HG03378 (cell line): ENCODE measurements at regions not wholly inside any gene's neighbourhood (a gene's known extent, or its start where the extent isn't known, plus 50 kb on each side); places are given as distances from the start of the nearest gene placed in this dataset.
"Not testable (repeated sequence)": the region's sequence is repeated elsewhere in the genome, so short reads cannot be mapped to it uniquely, and the experiment has no call there.

Experiments used
- ATAC-seq: cut with Tn5 transposase; IDR thresholded peaks from one replicate; pipeline ENCODE4 v1.9.1; 2021; ENCODE audit warnings: mild to moderate bottlenecking, moderate library complexity; ENCODE audit not compliant: unreplicated experiment

DNA sequence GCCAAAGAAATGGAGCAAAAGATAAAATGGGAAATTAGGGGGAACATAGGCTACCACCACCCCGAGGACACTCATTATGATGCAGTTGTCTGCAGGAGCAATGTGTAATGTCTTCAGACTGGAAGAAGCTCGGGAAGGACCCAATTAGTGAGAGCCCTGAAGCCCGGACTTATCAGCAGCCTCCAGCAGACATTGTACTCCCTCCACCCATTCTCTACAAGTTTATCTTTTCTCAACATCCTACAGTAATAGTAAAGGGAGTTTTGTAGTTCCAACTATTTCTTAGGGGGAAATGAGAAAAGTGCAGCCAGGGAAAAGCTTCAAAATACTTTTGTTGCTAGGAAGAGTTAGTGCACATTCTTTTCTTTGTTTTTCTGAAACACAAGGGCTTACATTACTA, 657.3 kb upstream of the COBL start:
- ATAC-seq, result no peak

DNA sequence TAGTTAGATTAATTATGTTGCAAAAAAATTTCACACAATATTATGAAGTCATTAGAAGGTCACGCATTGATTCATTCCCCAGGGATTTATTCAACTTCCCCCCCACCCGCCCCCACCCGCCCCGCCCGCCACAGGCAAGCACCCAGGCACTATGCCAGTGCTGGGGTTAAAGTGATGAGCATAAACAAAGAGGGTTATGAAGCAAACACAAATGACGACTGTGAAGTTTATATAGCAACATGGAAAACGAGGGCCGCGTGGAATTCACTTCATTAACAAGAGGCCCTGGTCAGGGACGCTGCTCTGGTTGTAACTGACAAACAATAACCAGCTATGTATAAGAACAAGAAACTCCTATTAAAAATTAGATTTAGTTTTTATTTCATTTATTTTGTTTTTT, 656.5 kb upstream of the COBL start:
- no peak for ATAC-seq

DNA sequence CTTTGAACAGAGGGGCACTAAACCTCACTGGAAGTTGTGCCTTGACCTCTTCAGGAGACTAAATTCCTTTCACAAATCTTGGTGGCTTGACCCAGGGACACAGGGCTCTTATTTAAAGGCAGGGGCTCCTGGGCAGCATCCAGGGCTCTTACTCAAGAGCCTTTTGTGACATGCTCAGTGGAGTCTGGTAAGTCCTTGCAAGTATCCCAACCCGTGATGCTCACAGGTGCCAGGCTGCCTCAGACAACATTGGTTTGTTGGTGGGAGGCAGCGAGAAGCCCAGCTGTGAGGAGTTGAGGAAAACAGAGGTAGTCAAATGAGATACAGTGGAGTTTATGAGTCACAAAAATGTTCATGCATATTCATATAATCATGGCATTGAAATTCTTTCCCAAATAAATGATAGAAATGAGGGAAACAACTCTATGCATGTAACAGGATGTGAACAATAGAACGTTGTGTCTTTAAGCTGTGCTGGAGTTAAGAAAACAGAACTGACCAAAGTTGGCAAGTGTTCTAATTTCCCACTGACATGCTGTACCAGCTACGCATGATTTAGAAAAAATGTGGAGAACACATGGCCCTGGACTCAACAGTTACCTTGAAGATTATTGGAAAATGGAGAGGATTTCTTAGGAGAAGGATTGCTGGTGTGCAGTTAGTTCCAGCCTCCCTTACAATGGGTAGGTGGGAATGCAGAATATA, 654.5 kb upstream of the COBL start:
- ATAC-seq, result no peak

DNA sequence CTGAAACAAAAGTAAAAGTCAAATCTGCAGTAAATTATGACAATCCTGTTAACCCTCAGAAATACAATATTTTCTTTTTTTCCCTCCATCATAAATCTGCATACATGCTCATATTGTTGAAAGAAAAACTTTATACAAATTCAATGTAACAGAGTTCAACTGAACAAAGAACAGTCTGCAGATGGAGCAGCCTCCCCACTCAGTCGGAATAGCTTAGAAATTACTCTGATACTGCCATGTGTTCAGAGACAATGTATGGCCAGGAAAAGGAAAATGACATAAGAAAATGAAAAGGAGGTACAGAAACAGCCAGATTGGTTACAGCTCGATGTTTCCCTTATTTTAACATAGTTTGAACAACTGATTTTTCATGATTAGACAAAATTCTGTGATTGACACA, 651.9 kb upstream of the COBL start:
- ATAC-seq, result no peak

DNA sequence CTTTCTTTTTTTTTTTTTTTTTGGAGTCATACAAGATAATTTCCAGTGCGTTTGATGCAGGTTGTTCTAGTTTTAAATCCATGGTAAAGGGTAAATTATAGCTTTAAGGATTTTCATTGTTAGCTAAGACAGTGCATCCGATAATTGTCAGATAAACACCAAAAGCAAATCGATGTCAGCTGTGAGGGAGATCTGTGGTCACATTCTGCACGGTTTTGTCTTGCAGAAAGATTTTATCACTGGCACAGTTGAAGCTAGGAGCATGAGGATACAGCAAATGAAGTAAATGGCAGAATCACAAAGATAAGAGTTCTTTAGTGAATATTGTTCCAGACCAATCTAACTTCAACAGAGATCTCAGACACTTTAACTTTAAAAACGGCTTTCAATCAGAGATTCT, 648.8 kb upstream of the COBL start:
- ATAC-seq, result no peak

DNA sequence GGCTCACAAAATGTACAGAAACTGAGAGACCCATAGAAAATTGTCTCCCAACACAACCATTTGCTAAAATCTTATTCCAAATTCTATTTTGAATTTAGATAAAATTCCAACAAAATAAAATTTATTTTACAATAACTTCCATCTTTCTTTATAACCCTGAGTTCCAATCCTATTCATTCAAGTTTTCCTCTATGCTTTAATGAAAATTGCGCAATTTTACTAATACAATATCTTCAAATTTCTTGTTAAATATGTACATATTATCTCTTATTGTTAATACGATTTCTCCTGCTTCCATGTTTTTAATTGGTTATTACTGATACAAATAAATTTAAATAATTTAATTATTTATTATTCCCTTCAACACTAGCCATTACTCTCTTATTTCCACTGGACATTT, 645.2 kb upstream of the COBL start:
- ATAC-seq, result no peak

DNA sequence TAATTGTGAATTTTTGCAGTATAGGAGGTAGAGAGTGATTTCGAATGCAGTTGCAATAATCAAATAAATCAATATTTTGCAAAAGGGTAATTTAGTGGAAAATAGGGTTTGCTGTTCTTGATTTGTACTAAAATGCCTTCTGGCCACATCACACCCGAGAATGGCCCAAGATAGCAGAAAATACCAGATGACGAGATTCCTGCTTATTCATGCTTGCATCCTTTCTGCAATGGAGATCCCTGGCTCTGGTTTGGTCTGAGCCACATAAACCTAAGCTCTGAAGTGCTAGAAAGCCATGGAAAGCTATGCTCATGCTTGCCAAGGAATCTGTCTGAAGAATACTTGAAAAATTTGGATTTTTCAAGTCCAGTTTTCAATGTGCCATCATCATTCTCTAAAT, 634.2 kb upstream of the COBL start:
- ATAC-seq, result no peak

DNA sequence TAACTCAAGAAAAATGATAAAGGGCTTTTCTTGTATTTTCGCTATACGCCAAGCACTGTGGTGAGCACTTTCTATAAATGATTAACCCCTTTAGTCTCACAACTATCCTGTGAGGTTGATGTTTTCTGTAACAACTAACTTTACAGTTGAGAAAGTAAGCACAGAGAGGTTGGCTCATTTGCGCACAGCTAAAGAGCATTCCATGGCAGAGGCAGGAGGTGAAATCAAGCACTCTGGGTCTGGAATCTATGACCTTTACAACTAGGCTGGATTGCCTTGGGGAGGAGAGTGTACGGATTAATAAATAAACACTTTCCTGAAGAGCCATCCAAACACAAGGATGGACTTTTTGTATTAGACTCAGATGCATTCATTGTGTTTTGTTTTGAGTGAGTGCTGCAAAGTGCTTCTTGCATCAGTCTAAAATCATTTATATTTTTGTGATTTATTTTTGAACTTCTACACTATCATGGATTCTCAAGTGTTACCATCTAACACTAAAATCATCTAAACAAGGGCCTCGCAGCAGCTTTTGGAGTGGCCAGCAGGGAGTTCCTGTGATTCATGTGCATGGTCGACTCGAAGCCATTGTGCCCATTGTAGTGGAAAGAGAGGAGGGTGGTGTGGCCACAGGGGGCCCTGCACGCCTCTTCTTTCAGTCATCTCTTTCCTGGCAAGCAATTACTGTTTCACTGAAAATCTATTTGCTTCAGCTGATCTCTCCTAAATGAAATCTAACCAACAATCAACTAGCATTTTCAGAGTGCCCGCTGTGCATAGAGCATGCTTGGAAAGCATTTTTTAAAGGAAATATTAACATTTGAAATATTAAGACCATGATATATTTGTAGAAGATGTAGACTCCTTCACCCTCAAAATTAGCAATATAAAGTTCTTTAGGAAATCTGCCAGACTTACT, 633.4 kb upstream of the COBL start:
- ATAC-seq, result no peak

DNA sequence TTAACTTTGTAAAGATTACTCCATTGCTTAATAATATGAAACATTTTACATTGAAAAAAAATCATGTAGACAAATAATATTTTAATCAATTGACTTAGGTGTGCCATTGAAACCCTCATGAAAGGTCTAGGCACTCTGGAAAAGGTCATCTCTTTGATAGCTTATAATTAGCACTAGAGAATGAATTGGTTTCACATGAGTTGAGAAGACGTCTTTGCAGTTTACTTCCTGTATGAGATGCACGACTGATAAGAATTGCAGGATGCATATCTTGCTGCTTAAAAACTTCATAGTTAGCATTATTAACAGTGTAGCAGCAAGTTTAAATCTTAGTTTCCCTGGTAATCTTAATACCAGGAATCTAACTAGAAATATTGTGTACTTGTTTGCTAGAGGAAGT, 614.2 kb upstream of the COBL start:
- ATAC-seq, result no peak

DNA sequence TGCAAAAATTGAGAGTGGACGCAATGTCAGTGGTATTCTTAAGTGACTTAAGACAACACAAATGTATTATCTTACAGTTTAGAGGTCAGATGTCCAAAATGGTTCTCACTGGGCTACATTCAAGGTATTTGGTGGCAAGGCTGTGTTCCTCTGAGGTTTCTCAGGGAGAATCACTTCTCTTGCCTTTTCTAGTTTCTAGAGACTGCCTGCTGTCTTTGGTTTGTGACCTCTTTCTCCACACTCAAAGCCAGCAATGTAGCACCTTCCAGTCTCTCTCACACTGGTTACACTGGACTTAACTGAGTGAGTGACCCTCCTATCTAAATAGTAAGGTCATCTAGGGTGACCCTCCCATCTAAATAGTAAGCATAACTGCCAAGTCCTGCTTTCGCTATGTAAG, 613.2 kb upstream of the COBL start:
- no peak for ATAC-seq

DNA sequence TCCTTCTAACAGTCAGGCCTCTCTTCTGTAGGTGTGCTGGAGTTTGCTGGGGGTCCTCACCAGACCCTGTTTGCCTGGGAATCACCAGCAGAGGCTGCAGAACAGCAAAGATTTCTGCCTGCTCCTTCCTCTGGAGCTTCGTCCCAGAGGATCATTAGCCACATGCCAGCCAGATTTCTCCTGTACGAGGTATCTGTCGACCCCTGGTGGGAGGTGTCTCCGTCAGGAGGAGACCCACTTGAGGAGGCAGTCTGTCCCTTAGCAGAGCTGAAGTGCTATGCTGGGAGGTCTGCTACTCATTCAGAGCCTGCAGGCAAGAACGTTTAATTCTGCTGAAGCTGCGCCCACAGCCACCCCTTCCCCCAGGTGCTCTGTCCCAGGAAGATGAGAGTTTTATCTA, 611.1 kb upstream of the COBL start:
- no peak for ATAC-seq

DNA sequence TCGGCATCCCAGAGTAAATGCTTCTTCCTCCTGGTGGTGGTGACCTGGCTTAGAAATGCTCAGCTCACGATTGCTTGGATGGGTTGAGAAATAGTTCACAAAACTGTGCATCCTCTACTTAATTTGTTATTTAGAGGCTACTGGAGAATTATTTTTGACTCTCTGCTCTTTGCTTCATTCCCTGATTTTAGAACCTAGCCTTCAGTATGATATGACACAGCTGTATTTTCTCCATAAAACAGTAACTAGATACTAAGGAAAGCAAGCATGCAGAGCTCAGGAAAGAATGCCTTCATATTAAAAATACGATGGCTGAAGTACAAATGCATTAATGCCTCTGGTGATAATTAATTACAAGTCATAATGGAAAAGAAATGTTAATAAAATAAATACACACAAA, 602.0 kb upstream of the COBL start:
- ATAC-seq, result no peak

DNA sequence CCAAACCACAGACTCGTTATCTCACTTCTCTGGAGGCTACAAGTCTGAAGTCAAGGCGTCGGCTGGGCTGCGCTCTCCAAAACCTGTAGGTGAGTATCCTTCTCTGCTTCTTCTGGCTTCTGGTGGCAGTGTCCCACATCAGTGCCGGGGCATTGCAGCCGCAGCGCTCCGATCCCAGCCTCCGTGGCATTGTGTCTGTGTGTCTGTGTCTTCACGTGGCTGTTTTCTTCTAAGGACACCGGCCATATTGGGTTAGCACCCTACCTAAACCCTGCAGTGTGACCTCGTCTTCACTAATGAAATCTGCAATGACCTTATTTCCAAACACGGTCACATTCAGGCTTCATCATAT, 584.9 kb upstream of the COBL start:
- no peak for ATAC-seq

DNA sequence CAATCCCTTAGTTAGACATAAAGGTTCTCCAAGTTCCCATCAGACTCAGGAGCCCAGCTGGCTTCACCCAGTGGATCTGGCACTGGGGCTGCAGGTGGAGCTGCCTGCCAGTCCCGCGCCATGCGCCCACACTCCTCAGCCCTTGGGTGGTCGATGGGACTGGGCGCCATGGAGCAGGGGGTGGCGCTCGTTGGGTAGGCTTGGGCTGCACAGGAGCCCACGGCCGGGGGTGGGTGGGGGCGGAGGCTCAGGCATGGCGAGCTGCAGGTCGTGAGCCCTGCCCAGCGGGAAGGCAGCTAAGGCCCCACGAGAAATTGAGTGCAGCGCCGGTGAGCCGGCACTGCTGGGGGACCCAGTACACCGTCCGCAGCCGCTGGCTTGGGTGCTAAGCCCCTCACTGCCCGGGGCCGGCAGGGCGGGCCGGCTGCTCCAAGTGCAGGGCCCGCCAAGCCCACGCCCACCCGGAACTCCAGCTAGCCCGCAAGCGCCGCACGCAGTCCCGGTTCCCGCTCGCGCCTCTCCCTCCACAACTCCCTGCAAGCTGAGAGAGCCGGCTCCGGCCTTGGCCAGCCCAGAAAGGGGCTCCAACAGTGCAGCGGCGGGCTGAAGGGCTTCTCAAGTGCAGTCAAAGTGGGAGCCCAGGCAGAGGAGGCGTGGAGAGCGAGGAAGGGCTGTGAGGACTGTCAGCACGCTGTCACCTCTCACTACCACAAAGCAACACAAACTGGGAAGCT, 584.3 kb upstream of the COBL start:
- not testable (repeated sequence) for ATAC-seq

DNA sequence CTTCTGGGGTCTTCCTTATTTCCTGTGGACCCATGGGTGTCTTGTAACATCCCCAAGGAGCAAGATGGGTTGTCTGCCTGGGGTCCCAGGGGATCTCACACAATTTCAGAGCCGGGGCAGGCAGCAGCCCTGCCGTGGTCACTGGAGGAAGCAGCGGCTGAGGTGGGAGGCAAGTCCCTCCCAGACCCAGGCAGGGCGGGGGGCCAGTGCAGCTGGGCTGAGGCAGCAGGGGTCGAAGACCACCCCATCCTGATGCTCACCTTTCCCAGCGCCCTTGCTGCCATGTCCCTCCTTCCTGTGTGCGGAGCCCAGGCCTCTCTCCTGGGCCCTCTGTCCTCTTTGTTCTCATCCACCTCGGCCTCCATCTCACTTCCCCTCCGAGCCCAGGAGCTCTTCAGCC, 583.0 kb upstream of the COBL start:
- ATAC-seq, result no peak

DNA sequence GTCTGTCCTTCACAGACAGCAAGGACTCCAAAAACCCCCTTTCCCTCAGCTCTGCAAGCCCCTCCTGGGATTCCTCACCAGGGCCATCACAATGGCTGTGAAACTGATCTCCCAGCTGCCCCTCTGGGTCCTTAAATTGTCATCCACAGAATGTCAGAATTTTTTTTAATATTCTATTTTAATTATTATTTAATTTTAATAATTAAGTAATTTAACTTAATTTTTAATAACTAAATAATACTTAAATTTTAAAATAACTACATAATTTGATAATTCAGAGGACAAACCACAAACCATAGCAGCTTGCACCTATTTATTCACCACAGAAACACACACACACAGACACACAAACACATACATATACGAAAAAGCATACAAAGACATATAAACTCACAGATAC, 565.8 kb upstream of the COBL start:
- no peak for ATAC-seq

DNA sequence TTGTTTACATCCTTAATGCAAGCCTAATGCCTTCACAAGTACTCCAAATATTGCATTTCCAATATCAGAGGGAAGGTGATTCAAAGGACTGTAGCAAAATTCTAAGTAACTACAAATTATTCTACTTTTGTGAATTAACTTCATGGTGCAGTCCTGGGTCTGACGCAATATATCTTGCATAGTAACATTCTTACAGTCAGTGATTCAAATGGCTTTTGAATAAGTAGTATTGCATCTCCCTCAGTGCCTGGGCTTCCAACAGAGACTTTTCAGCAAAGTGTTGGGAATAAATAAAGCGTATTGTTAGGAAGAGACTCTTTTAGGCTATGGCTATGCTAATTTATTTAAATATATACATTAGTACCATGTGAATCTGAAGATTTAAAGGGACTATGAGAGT, 564.7 kb upstream of the COBL start:
- ATAC-seq, result no peak

DNA sequence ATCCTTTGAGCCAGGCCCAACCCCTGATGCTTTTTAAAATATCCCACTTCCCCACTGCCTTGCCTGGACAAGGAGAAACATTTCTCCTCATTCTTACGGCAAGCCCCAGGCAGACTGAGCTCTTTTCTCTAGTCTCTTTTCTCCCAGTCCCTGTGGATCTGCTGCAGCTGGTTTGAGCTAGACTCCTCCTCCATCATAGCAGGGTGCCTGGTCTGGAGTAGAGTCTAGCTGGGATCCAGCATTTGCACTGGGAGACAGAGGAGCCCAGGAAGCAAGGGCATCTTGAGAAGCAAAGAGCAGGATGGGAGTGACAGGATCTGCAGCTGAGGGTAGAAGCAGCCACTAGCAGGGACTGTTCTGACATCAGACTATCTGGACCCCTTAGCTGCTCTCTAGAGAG, 562.3 kb upstream of the COBL start:
- ATAC-seq, result no peak

DNA sequence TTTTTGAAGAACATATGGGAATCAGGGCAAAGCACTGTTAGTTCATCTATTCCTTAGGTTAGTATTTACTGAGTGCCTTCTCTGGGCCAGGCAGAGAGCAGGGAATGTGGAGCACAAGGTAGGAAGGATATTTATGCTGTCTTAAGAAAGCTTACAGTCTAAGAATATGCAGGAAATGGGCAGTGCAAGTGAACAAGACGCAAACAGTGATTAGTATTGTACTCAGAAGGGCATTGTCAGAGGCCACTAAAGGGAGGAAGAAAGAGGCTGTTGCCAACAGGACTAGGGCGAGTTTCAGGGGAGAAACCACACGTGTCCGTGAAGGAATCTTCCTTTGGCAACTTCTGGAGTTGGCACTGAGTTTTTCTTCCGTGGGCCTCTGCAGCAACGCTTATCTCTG, 552.8 kb upstream of the COBL start:
- ATAC-seq, result no peak

DNA sequence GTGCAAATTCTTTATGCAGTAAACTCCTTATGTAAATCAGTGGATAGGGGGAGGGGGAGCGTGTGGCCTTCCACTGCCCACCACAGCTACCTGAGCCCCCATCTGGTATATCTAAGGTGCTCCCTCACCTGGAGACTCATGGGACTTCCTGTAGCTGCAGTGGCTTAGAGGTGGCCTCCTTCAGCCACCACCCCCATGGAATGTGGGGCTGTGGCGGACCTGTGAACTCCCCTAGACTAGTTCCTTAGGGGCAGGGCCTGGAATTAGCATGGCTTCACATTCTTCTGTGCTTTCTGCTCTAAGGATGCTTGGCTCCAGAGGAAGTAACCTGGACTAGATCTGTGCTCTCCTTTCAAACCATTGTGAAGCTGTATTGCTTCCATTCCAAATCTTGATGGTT, 550.5 kb upstream of the COBL start:
- no peak for ATAC-seq

DNA sequence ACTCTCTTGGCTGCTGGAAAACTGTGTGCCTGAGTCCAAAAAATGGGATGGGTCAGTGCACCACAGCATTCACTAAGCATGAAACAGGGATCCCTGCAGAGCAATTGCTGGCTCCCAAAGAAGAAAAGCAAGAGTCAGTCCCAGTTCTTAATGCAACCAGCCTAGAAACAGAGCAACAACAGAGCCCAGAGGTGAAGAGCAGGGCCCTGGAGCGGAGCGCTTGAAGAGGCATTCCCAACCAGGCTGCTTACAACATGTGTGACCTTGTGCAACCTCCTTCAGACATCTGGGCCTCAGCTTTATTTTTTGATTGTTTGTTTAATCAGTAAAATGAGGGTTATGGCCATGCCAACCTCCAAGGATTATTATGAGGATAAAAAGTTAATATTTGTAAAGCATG, 543.7 kb upstream of the COBL start:
- ATAC-seq, result no peak

DNA sequence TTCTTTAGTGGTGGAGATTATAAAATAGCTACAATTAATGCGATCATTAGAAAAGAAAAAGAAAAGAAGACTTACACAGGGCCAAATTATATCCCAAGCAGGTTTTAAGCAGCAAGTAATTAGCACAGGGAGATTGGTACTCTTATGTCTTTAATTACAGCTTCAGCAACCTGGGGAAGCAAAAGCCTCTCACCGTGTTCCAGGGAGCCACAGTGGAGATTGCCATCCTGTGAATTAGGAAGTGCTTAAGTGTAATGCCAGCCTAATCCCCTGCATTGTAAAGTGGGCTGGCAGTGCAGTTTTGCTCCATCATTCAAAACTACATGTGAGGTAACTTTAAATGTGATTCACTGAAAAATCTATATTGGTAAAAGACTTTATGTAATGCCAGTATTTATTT, 533.5 kb upstream of the COBL start:
- ATAC-seq, result no peak
